K562 (cell line): ENCODE measurements at regions not wholly inside any gene's neighbourhood (a gene's known extent, or its start where the extent isn't known, plus 50 kb on each side); places are given as distances from the start of the nearest gene placed in this dataset.

ENCODE experiments used
- ATAC-seq: fragments of 200-7000 bp; cut with Tn5 transposase; 3 replicates; pipeline ENCODE4 v1.9.1; 2020; ENCODE audit warnings: moderate library complexity
- BruUV-seq: library from RNA; stranded (reverse); fragments of 400-500 nt; replicated peaks from 2 replicates; lab custom pipeline; 2021; lab: Mats Ljungman, UMichigan
- CTCF ChIA-PET: fragments of 300-600 bp; formaldehyde crosslinking; extraction: SDS; loops from one replicate; lab custom pipeline; 2021; ENCODE audit warnings: low intra/inter-chr PET ratio; lab: Yijun Ruan, JAX
- POLR2A ChIA-PET: fragments of 300-600, 350-650 bp; sonication (Branson Sonifier 250); formaldehyde crosslinking; extraction: SDS; loops from one replicate; lab custom pipeline; 2021; ENCODE audit warnings: antibody characterized with exemption, inconsistent platforms; lab: Yijun Ruan, JAX
- DNase-seq, 4 experiments: peaks; one replicate each; pipeline versions ENCODE4 v3.0.0 to v3.0.0-alpha.2; 2011 to 2018; ENCODE audit warnings: low spot score in 3 of 4, mixed read lengths in 3 of 4; ENCODE audit errors: extremely low read depth in 1 of 4
- FAIRE-seq: peaks from 2 replicates; lab custom pipeline; 2011; peaks lifted over from hg19 to GRCh38; lab: Jason Lieb, UNC
- H2AFZ ChIP-seq: 2 replicates; pipeline ENCODE4 v1.6.0; 2011; ENCODE audit warnings: low read depth, low read length, control low read depth, inconsistent platforms
- H3K27ac ChIP-seq: fragments of 200-600 bp; 3 replicates; pipeline ENCODE4 v1.8.0; 2011; ENCODE audit warnings: low read depth, mild to moderate bottlenecking, control low read depth, inconsistent platforms, low read length, moderate library complexity, mixed read lengths; ENCODE audit errors: extremely low read depth
- H3K27me3 ChIP-seq, 2 experiments: fragments of 300-600 bp in 1 of 2; 2 replicates in 1 of 2; 3 replicates in 1 of 2; pipeline versions ENCODE4 v1.6.0 to v1.8.0; 2011; ENCODE audit warnings: inconsistent platforms in 2 of 2, low read length in 2 of 2, mild to moderate bottlenecking in 1 of 2, mixed read lengths in 1 of 2, moderate library complexity in 1 of 2; ENCODE audit not compliant: control insufficient read depth in 2 of 2, insufficient read depth in 2 of 2
- H3K36me3 ChIP-seq: fragments of 300-600 bp; 3 replicates; pipeline ENCODE4 v1.8.0; 2011; ENCODE audit warnings: mild to moderate bottlenecking, low read length, inconsistent platforms; ENCODE audit not compliant: control insufficient read depth, insufficient read depth
- H3K4me1 ChIP-seq, 2 experiments: fragments of 200-600 bp in 1 of 2; replicated peaks in 1 of 2; 2 replicates in 1 of 2; 3 replicates in 1 of 2; pipeline versions ENCODE4 v1.5.1 to v1.8.0; 2011; ENCODE audit warnings: inconsistent platforms in 2 of 2, low read length in 2 of 2, mild to moderate bottlenecking in 1 of 2, mixed read lengths in 1 of 2, moderate library complexity in 1 of 2; ENCODE audit not compliant: control insufficient read depth in 2 of 2, insufficient read depth in 2 of 2
- H3K4me2 ChIP-seq: 2 replicates; pipeline ENCODE4 v1.6.1; 2011; ENCODE audit warnings: low read length, control low read depth, inconsistent platforms, mixed read lengths; ENCODE audit not compliant: insufficient read depth
- H3K4me3 ChIP-seq: fragments of 200-600 bp; sonication (generic), shearing (Covaris generic); 2 replicates; pipeline ENCODE4 v1.5.1; 2016; ENCODE audit warnings: control low read depth, inconsistent platforms
- H3K79me2 ChIP-seq: fragments of 200-600 bp; 3 replicates; pipeline ENCODE4 v1.8.0; 2011; ENCODE audit warnings: low read length, inconsistent platforms; ENCODE audit not compliant: control insufficient read depth, insufficient read depth
- H3K9ac ChIP-seq, 2 experiments: 2 replicates each; pipeline versions ENCODE4 v1.6.0 to v1.6.1; 2011; ENCODE audit warnings: low read depth in 2 of 2, low read length in 2 of 2, control low read depth in 1 of 2, inconsistent platforms in 1 of 2, mild to moderate bottlenecking in 1 of 2, mixed read lengths in 1 of 2; ENCODE audit not compliant: insufficient read depth in 1 of 2
- H3K9me1 ChIP-seq: one replicate; pipeline ENCODE4 v1.6.0; 2011; ENCODE audit warnings: inconsistent platforms, mild to moderate bottlenecking, low read length, moderate library complexity; ENCODE audit not compliant: control insufficient read depth, insufficient read depth
- H3K9me3 ChIP-seq: replicated peaks from 2 replicates; pipeline ENCODE4 v1.5.1; 2011; ENCODE audit warnings: low read depth, low read length, inconsistent platforms; ENCODE audit not compliant: control insufficient read depth, insufficient read depth
- H4K20me1 ChIP-seq: replicated peaks from 2 replicates; pipeline ENCODE4 v1.6.1; 2011; ENCODE audit warnings: low read length, inconsistent platforms, mixed read lengths; ENCODE audit not compliant: control insufficient read depth, insufficient read depth
- HSF4 ChIP-seq: fragments of 250-450 bp; sonication (Bioruptor Pico); IDR thresholded peaks from 2 replicates; pipeline ENCODE4 v2.1.2; 2022; ENCODE audit warnings: mild to moderate bottlenecking, moderate library complexity, borderline replicate concordance
- ILF3 ChIP-seq: fragments of 450-650 bp; IDR thresholded peaks from 2 replicates; pipeline ENCODE4 v1.6.1; 2018; ENCODE audit warnings: antibody characterized with exemption, mild to moderate bottlenecking, moderate library complexity, borderline replicate concordance
- NBN ChIP-seq: fragments of 450-650 bp; IDR thresholded peaks from 2 replicates; pipeline ENCODE4 v1.6.1; 2016; ENCODE audit warnings: low read depth, mild to moderate bottlenecking
- RBM14 ChIP-seq: fragments of 200-400 bp; formaldehyde crosslinking; IDR thresholded peaks from 2 replicates; pipeline ENCODE4 v1.6.1; 2018; ENCODE audit warnings: low read depth, mild to moderate bottlenecking, low read length, moderate library complexity, borderline replicate concordance; ENCODE audit not compliant: insufficient read depth
- RBM34 ChIP-seq: fragments of 200-400 bp; formaldehyde crosslinking; IDR thresholded peaks from 2 replicates; pipeline ENCODE4 v1.6.1; 2018; ENCODE audit warnings: low read length, borderline replicate concordance; ENCODE audit not compliant: insufficient read depth
- ZKSCAN3 ChIP-seq: fragments of 250-450 bp; sonication (Bioruptor Pico); IDR thresholded peaks from 2 replicates; pipeline ENCODE4 v1.4.0; 2020
- WGBS: fragments of 100-300 bp; shearing (Covaris generic); methylation state at CpG from one replicate; pipeline ENCODE4 v1.1.6; 2016; ENCODE audit warnings: low coverage, mixed read lengths; ENCODE audit not compliant: insufficient coverage; ENCODE audit errors: missing lambda C conversion rate; 5-methylcytosine and 5-hydroxymethylcytosine counted together
- in situ Hi-C: fragments of 300-500 bp; cut with MboI; formaldehyde crosslinking; loops from 4 replicates; pipeline ENCODE4 v1.15.0; 2018; ENCODE audit warnings: inconsistent platforms, mixed read lengths
- intact Hi-C: fragments of 100-400 bp; cut with micrococcal nuclease; formaldehyde crosslinking; loops from 2 replicates; pipeline ENCODE4 v1.14.2; 2022
- TF ChIP-seq, protein P1 (sequence below): fragments of 250-450 bp; sonication (Bioruptor Pico); IDR thresholded peaks from 2 replicates; pipeline ENCODE4 v1.5.0; 2020; ENCODE audit warnings: mild to moderate bottlenecking, borderline replicate concordance
- TF ChIP-seq, protein P2 (sequence below): sonication (generic); formaldehyde crosslinking; IDR thresholded peaks from 2 replicates; pipeline ENCODE4 v1.8.1; 2023; ENCODE audit warnings: missing genetic modification reagents, mild to moderate bottlenecking, borderline replicate concordance

DNA sequence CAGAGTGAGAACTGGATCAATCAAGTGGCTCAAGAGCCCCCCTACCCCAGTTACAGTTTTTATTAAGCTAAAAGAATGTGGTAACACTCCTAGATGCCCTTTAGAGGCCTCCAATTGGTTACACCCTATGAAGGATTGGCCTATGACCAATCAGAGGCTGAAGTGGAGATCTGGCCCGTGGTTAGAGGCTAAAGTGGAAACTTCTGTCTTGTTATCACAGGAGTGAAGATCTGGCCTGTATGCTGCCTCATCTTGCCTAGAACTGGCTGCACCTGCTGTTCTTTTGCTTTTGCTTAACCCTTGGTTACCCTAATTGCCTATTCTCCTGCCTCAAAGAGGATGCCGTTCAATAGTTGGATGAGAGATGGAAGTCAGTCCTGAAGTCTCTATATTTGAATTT lies 100.1 kb upstream of the MAP2 start:
- 0% methylated on average over 2 of the region's 2 CpGs for WGBS
- TF ChIP-seq HSF4 (no peak), NBN (no peak), RBM34 (no peak), ILF3 (no peak), RBM14 (no peak), ZKSCAN3 (no peak)
- no peak overlapping the region for H3K9ac ChIP-seq
- no peaks in the 10 kb centered on the region for H3K36me3 ChIP-seq
- ChIA-PET CTCF (no interaction called here), POLR2A (no interaction called here)
- no peaks in the 10 kb centered on the region for H3K9me1 ChIP-seq
- ATAC-seq (no peak), FAIRE-seq (no peak), DNase-seq (peak in 2 of 4 experiments; percentile 5 to 6)
- no peaks in the 10 kb centered on the region for H3K9me3 ChIP-seq
- H3K79me2 ChIP-seq: no peaks in the 10 kb centered on the region
- no TSS peak for BruUV-seq
- H4K20me1 ChIP-seq: no peaks in the 10 kb centered on the region
- H3K4me2 ChIP-seq: no peak overlapping the region
- intact Hi-C loops (no loop called here), in situ Hi-C loops (no loop called here)
- H3K27me3 ChIP-seq: no peaks in the 10 kb centered on the region
- H3K27ac ChIP-seq: no peak overlapping the region
- H3K4me3 ChIP-seq: no peak overlapping the region
- H2AFZ ChIP-seq: no peak overlapping the region
- H3K4me1 ChIP-seq: no peaks in the 10 kb centered on the region

DNA sequence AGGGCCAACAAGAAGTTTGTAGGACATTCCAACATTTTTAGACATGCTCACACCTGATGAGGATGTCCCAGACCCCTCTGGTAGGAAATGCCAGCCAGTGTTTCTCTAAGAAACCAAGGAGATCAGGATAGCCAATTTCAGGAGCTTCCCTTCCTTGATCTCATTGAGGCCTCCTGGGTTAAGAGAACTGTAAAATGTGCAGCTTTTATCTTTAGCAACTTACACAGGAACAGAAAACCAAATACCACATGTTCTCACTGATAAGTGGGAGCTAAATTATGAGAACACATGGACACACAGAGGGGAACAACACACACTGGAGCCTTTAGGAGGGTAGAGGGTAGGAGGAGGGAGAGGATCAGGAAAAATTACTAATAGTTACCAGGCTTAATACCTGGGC lies 99.6 kb upstream of the MAP2 start:
- Histone ChIP-seq H3K4me2 (no peak overlapping the region), H3K9me1 (no peaks in the 10 kb centered on the region), H3K27me3 (no peaks in the 10 kb centered on the region), H3K4me1 (no peaks in the 10 kb centered on the region), H3K36me3 (no peaks in the 10 kb centered on the region), H3K4me3 (no peak overlapping the region), H2AFZ (no peak overlapping the region), H3K79me2 (no peaks in the 10 kb centered on the region), H3K27ac (no peak overlapping the region), H3K9me3 (no peaks in the 10 kb centered on the region), H4K20me1 (no peaks in the 10 kb centered on the region), H3K9ac (no peak overlapping the region)
- ATAC-seq (no peak), DNase-seq (no peak), FAIRE-seq (no peak)
- BruUV-seq: no TSS peak
- TF ChIP-seq, protein P1, sequence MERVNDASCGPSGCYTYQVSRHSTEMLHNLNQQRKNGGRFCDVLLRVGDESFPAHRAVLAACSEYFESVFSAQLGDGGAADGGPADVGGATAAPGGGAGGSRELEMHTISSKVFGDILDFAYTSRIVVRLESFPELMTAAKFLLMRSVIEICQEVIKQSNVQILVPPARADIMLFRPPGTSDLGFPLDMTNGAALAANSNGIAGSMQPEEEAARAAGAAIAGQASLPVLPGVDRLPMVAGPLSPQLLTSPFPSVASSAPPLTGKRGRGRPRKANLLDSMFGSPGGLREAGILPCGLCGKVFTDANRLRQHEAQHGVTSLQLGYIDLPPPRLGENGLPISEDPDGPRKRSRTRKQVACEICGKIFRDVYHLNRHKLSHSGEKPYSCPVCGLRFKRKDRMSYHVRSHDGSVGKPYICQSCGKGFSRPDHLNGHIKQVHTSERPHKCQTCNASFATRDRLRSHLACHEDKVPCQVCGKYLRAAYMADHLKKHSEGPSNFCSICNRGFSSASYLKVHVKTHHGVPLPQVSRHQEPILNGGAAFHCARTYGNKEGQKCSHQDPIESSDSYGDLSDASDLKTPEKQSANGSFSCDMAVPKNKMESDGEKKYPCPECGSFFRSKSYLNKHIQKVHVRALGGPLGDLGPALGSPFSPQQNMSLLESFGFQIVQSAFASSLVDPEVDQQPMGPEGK (CRISPR knock-in tag): no peak
- TF ChIP-seq, protein P2, sequence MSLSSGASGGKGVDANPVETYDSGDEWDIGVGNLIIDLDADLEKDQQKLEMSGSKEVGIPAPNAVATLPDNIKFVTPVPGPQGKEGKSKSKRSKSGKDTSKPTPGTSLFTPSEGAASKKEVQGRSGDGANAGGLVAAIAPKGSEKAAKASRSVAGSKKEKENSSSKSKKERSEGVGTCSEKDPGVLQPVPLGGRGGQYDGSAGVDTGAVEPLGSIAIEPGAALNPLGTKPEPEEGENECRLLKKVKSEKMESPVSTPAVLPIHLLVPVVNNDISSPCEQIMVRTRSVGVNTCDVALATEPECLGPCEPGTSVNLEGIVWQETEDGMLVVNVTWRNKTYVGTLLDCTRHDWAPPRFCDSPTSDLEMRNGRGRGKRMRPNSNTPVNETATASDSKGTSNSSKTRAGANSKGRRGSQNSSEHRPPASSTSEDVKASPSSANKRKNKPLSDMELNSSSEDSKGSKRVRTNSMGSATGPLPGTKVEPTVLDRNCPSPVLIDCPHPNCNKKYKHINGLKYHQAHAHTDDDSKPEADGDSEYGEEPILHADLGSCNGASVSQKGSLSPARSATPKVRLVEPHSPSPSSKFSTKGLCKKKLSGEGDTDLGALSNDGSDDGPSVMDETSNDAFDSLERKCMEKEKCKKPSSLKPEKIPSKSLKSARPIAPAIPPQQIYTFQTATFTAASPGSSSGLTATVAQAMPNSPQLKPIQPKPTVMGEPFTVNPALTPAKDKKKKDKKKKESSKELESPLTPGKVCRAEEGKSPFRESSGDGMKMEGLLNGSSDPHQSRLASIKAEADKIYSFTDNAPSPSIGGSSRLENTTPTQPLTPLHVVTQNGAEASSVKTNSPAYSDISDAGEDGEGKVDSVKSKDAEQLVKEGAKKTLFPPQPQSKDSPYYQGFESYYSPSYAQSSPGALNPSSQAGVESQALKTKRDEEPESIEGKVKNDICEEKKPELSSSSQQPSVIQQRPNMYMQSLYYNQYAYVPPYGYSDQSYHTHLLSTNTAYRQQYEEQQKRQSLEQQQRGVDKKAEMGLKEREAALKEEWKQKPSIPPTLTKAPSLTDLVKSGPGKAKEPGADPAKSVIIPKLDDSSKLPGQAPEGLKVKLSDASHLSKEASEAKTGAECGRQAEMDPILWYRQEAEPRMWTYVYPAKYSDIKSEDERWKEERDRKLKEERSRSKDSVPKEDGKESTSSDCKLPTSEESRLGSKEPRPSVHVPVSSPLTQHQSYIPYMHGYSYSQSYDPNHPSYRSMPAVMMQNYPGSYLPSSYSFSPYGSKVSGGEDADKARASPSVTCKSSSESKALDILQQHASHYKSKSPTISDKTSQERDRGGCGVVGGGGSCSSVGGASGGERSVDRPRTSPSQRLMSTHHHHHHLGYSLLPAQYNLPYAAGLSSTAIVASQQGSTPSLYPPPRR (CRISPR knock-in tag): no peak
- in situ Hi-C loops: no loop called here
- intact Hi-C loops: no loop called here
- ChIA-PET CTCF (no interaction called here), POLR2A (no interaction called here)
